ENCODE measurements at regions not wholly inside any gene's neighbourhood (a gene's known extent, or its start where the extent isn't known, plus 50 kb on each side); places are given as distances from the start of the nearest gene placed in this dataset.

GRCh38 chr15:92770641-92771040 lies 115.1 kb upstream of the FAM174B start:
- Mint-ChIP-seq H3K4me1 (no peaks in the 10 kb centered on the region), H3K4me3 (no peak overlapping the region), H3K36me3 (no peaks in the 10 kb centered on the region), H3K27ac (no peak overlapping the region), H3K9me3 (no peaks in the 10 kb centered on the region), H3K27me3 (ENCODE audit: low read depth in 2 of 2) (no peaks in the 10 kb centered on the region)
- Histone ChIP-seq H3K9me3 (ENCODE audit: control insufficient read depth, insufficient read depth, low read length) (no peaks in the 10 kb centered on the region), H3K27me3 (ENCODE audit: control insufficient read depth, insufficient read depth, low read length) (no peaks in the 10 kb centered on the region), H3K4me1 (ENCODE audit: control insufficient read depth, insufficient read depth, low read length) (no peaks in the 10 kb centered on the region), H3K36me3 (ENCODE audit: control insufficient read depth, insufficient read depth, low read length) (no peaks in the 10 kb centered on the region), H3K27ac (ENCODE audit: low read length) (no peak overlapping the region), H3K4me3 (ENCODE audit: low read length) (no peak overlapping the region)
- DNase-seq (no peak), ATAC-seq (no peak)
- intact Hi-C loops (cut with micrococcal nuclease), result no loop called here
- no peak for TF ChIP-seq CTCF (IDR thresholded peaks at IDR 0.05)
- WGBS (ENCODE audit: insufficient coverage), result 60% methylated on average over 3 of the region's 3 CpGs

- no peak for ATAC-seq
- Histone ChIP-seq H3K27me3 (ENCODE audit: control insufficient read depth, insufficient read depth, low read length) (no peaks in the 10 kb centered on the region), H3K4me3 (ENCODE audit: low read length) (no peak overlapping the region), H3K9me3 (ENCODE audit: control insufficient read depth, insufficient read depth, low read length) (no peaks in the 10 kb centered on the region), H3K27ac (ENCODE audit: low read length) (no peak overlapping the region), H3K4me1 (ENCODE audit: control insufficient read depth, insufficient read depth, low read length) (no peaks in the 10 kb centered on the region), H3K36me3 (ENCODE audit: control insufficient read depth, insufficient read depth, low read length) (no peaks in the 10 kb centered on the region)
- Mint-ChIP-seq H3K36me3 (no peaks in the 10 kb centered on the region), H3K27me3 (ENCODE audit: low read depth in 2 of 2) (no peaks in the 10 kb centered on the region), H3K4me3 (no peak overlapping the region), H3K4me1 (no peaks in the 10 kb centered on the region), H3K27ac (no peak overlapping the region), H3K9me3 (no peaks in the 10 kb centered on the region)
- 91% methylated on average over 8 of the region's 9 CpGs for WGBS (ENCODE audit: insufficient coverage)
- DNase-seq, result no peak
- TF ChIP-seq CTCF (IDR thresholded peaks at IDR 0.05), result no peak
- intact Hi-C loops (cut with micrococcal nuclease), result no loop called here
Measured at GRCh38 chr15:92772061-92772460, 116.5 kb upstream of the FAM174B start.

- Histone ChIP-seq H3K27ac (ENCODE audit: low read length) (no peak overlapping the region), H3K36me3 (ENCODE audit: control insufficient read depth, insufficient read depth, low read length) (no peaks in the 10 kb centered on the region), H3K27me3 (ENCODE audit: control insufficient read depth, insufficient read depth, low read length) (no peaks in the 10 kb centered on the region), H3K4me1 (ENCODE audit: control insufficient read depth, insufficient read depth, low read length) (no peaks in the 10 kb centered on the region), H3K4me3 (ENCODE audit: low read length) (no peak overlapping the region), H3K9me3 (ENCODE audit: control insufficient read depth, insufficient read depth, low read length) (no peaks in the 10 kb centered on the region)
- no peaks in the 10 kb centered on the region for H3K27me3 Mint-ChIP-seq (ENCODE audit: low read depth in 2 of 2)
- no peak for DNase-seq
- no peak for ATAC-seq
- H3K27ac Mint-ChIP-seq, result no peak overlapping the region
- intact Hi-C loops (cut with micrococcal nuclease), result no loop called here
- H3K4me3 Mint-ChIP-seq, result no peak overlapping the region
- H3K9me3 Mint-ChIP-seq, result no peaks in the 10 kb centered on the region
- no peaks in the 10 kb centered on the region for H3K4me1 Mint-ChIP-seq
- 90% methylated on average over 24 of the region's 24 CpGs for WGBS (ENCODE audit: insufficient coverage)
- H3K36me3 Mint-ChIP-seq, result no peaks in the 10 kb centered on the region
- no peak for TF ChIP-seq CTCF (IDR thresholded peaks at IDR 0.05)
Measured at GRCh38 chr15:92772626-92773244, 117.2 kb upstream of the FAM174B start.

- Mint-ChIP-seq H3K4me3 (no peak overlapping the region), H3K27me3 (ENCODE audit: low read depth in 2 of 2) (no peaks in the 10 kb centered on the region), H3K27ac (no peak overlapping the region), H3K9me3 (no peaks in the 10 kb centered on the region), H3K4me1 (no peaks in the 10 kb centered on the region), H3K36me3 (no peaks in the 10 kb centered on the region)
- ATAC-seq, result no peak
- Histone ChIP-seq H3K27ac (ENCODE audit: low read length) (no peak overlapping the region), H3K9me3 (ENCODE audit: control insufficient read depth, insufficient read depth, low read length) (no peaks in the 10 kb centered on the region), H3K4me3 (ENCODE audit: low read length) (no peak overlapping the region), H3K27me3 (ENCODE audit: control insufficient read depth, insufficient read depth, low read length) (no peaks in the 10 kb centered on the region), H3K36me3 (ENCODE audit: control insufficient read depth, insufficient read depth, low read length) (no peaks in the 10 kb centered on the region), H3K4me1 (ENCODE audit: control insufficient read depth, insufficient read depth, low read length) (no peaks in the 10 kb centered on the region)
- no peak for TF ChIP-seq CTCF (IDR thresholded peaks at IDR 0.05)
- no peak for DNase-seq
- intact Hi-C loops (cut with micrococcal nuclease), result no loop called here
- WGBS (ENCODE audit: insufficient coverage), result over 99% methylated on average over 5 of the region's 6 CpGs
Measured at GRCh38 chr15:92773340-92773739, 117.8 kb upstream of the FAM174B start.
